WTC11 (cell line): ENCODE measurements at regions not wholly inside any gene's neighbourhood (a gene's known extent, or its start where the extent isn't known, plus 50 kb on each side); places are given as distances from the start of the nearest gene placed in this dataset.

ENCODE experiments used
- ATAC-seq: fragments of 200-7000 bp; cut with Tn5 transposase; 2 replicates; pipeline ENCODE4 v1.10.0; 2021; ENCODE audit warnings: mild to moderate bottlenecking, moderate library complexity
- CTCF ChIA-PET: fragments of 300-600 bp; sonication (Branson Sonifier 250); formaldehyde crosslinking; loops from one replicate; lab custom pipeline; 2021; ENCODE audit warnings: antibody characterized with exemption; lab: Charles Lee
- POLR2A ChIA-PET: fragments of 350-600 bp; sonication (Branson Sonifier 250); formaldehyde crosslinking; loops from one replicate; lab custom pipeline; 2021; ENCODE audit warnings: antibody characterized with exemption; lab: Charles Lee
- DNase-seq: peaks from one replicate; pipeline ENCODE4 v3.0.0; 2021; ENCODE audit warnings: low spot score
- H3K27ac Mint-ChIP-seq: 2 replicates; pipeline ENCODE4 v1.8.0; 2021; ENCODE audit warnings: mixed read lengths
- H3K27me3 Mint-ChIP-seq: 2 replicates; pipeline ENCODE4 v1.8.0; 2021; ENCODE audit warnings: low read depth, mild to moderate bottlenecking, moderate library complexity, mixed read lengths
- H3K36me3 Mint-ChIP-seq: 2 replicates; pipeline ENCODE4 v1.8.0; 2021; ENCODE audit warnings: mixed read lengths
- H3K4me1 Mint-ChIP-seq: 2 replicates; pipeline ENCODE4 v1.8.0; 2022; ENCODE audit warnings: mixed read lengths
- H3K4me3 Mint-ChIP-seq: 2 replicates; pipeline ENCODE4 v1.8.0; 2021; ENCODE audit warnings: mild to moderate bottlenecking, moderate library complexity, mixed read lengths
- H3K9me3 Mint-ChIP-seq: 2 replicates; pipeline ENCODE4 v1.8.0; 2021; ENCODE audit warnings: mixed read lengths
- AR ChIP-seq: fragments of 250-450 bp; sonication (Bioruptor Pico); IDR thresholded peaks from 2 replicates; pipeline ENCODE4 v1.9.0; 2021; ENCODE audit warnings: mild to moderate bottlenecking
- ATF2 ChIP-seq: sonication (generic); formaldehyde crosslinking; IDR thresholded peaks from 2 replicates; pipeline ENCODE4 v1.8.1; 2022; ENCODE audit warnings: low read depth, missing genetic modification reagents, borderline replicate concordance
- CBFB ChIP-seq: sonication (generic); formaldehyde crosslinking; IDR thresholded peaks from 2 replicates; pipeline ENCODE4 v1.8.1; 2022; ENCODE audit warnings: mild to moderate bottlenecking, low read depth, missing genetic modification reagents
- CDX4 ChIP-seq: fragments of 250-450 bp; sonication (Bioruptor Pico); IDR thresholded peaks from 2 replicates; pipeline ENCODE4 v1.9.0; 2021; ENCODE audit warnings: moderate library complexity, mild to moderate bottlenecking, inconsistent platforms, borderline replicate concordance
- E2F5 ChIP-seq: sonication (generic); formaldehyde crosslinking; IDR thresholded peaks from 2 replicates; pipeline ENCODE4 v1.8.1; 2022; ENCODE audit warnings: mild to moderate bottlenecking, moderate library complexity, missing genetic modification reagents
- EMX1 ChIP-seq: fragments of 250-450 bp; sonication (Bioruptor Pico); IDR thresholded peaks from 2 replicates; pipeline ENCODE4 v1.8.0; 2021; ENCODE audit warnings: mild to moderate bottlenecking
- FOXK1 ChIP-seq: sonication (generic); formaldehyde crosslinking; IDR thresholded peaks from 2 replicates; pipeline ENCODE4 v1.8.0; 2022; ENCODE audit warnings: mild to moderate bottlenecking, moderate library complexity, missing genetic modification reagents
- HMGA2 ChIP-seq: fragments of 250-450 bp; sonication (Bioruptor Pico); IDR thresholded peaks from 2 replicates; pipeline ENCODE4 v1.4.0; 2021; ENCODE audit warnings: mild to moderate bottlenecking, moderate library complexity
- MLX ChIP-seq: sonication (generic); formaldehyde crosslinking; IDR thresholded peaks from 2 replicates; pipeline ENCODE4 v1.8.1; 2023; ENCODE audit warnings: mild to moderate bottlenecking, missing genetic modification reagents, moderate library complexity
- MYBL2 ChIP-seq: sonication (generic); formaldehyde crosslinking; IDR thresholded peaks from 2 replicates; pipeline ENCODE4 v1.8.1; 2023; ENCODE audit warnings: mild to moderate bottlenecking, moderate library complexity, missing genetic modification reagents
- NFATC4 ChIP-seq: fragments of 250-450 bp; sonication (Bioruptor Pico); IDR thresholded peaks from 2 replicates; pipeline ENCODE4 v1.9.0; 2021; ENCODE audit warnings: mild to moderate bottlenecking
- NR3C1 ChIP-seq: sonication (generic); formaldehyde crosslinking; conservative IDR thresholded peaks from 2 replicates; pipeline ENCODE4 v1.8.1; 2023; ENCODE audit warnings: low read depth, mild to moderate bottlenecking, missing genetic modification reagents
- OVOL2 ChIP-seq: fragments of 250-450 bp; sonication (Bioruptor Pico); IDR thresholded peaks from 2 replicates; pipeline ENCODE4 v1.9.0; 2021; ENCODE audit warnings: mild to moderate bottlenecking, borderline replicate concordance
- PRDM15 ChIP-seq: sonication (generic); formaldehyde crosslinking; IDR thresholded peaks from 2 replicates; pipeline ENCODE4 v1.8.0; 2022; ENCODE audit warnings: missing genetic modification reagents
- SMAD3 ChIP-seq: sonication (generic); formaldehyde crosslinking; IDR thresholded peaks from 2 replicates; pipeline ENCODE4 v1.8.0; 2022; ENCODE audit warnings: missing genetic modification reagents, mild to moderate bottlenecking, borderline replicate concordance
- TCF7 ChIP-seq: sonication (generic); formaldehyde crosslinking; IDR thresholded peaks from 2 replicates; pipeline ENCODE4 v1.8.0; 2022; ENCODE audit warnings: mild to moderate bottlenecking, low read depth, missing genetic modification reagents, moderate library complexity
- TEAD1 ChIP-seq: sonication (generic); formaldehyde crosslinking; IDR thresholded peaks from 2 replicates; pipeline ENCODE4 v1.8.0; 2022; ENCODE audit warnings: mild to moderate bottlenecking, missing genetic modification reagents
- TEAD4 ChIP-seq: sonication (generic); formaldehyde crosslinking; IDR thresholded peaks from 2 replicates; pipeline ENCODE4 v1.8.0; 2022; ENCODE audit warnings: mild to moderate bottlenecking, missing genetic modification reagents
- ZBTB21 ChIP-seq: sonication (generic); formaldehyde crosslinking; IDR thresholded peaks from 2 replicates; pipeline ENCODE4 v1.8.1; 2023; ENCODE audit warnings: mild to moderate bottlenecking, missing genetic modification reagents, borderline replicate concordance
- ZBTB43 ChIP-seq: sonication (generic); formaldehyde crosslinking; IDR thresholded peaks from 2 replicates; pipeline ENCODE4 v1.8.1; 2023; ENCODE audit warnings: mild to moderate bottlenecking, missing genetic modification reagents
- ZNF317 ChIP-seq: sonication (generic); formaldehyde crosslinking; IDR thresholded peaks from 2 replicates; pipeline ENCODE4 v1.8.1; 2023; ENCODE audit warnings: low read depth, mild to moderate bottlenecking, moderate library complexity, missing genetic modification reagents, borderline replicate concordance
- ZNF396 ChIP-seq: fragments of 250-450 bp; sonication (Bioruptor Pico); IDR thresholded peaks from 2 replicates; pipeline ENCODE4 v1.8.0; 2021; ENCODE audit warnings: mild to moderate bottlenecking, moderate library complexity, borderline replicate concordance

- TF ChIP-seq TCF7 (CRISPR knock-in tag) (no peak), HMGA2 (CRISPR knock-in tag) (no peak), ZNF396 (CRISPR knock-in tag) (no peak), MLX (no peak), PRDM15 (no peak), ZNF317 (CRISPR knock-in tag) (no peak), ZBTB21 (no peak), ZBTB43 (CRISPR knock-in tag) (no peak), TEAD1 (CRISPR knock-in tag) (no peak), E2F5 (CRISPR knock-in tag) (no peak), AR (no peak), CBFB (CRISPR knock-in tag) (no peak), SMAD3 (CRISPR knock-in tag) (no peak)
- TF ChIP-seq, all 79 proteins: peak for 0
- H3K27ac Mint-ChIP-seq = no peak overlapping the region
- peaks cover 16% of the 10 kb centered on the region for H3K4me1 Mint-ChIP-seq
- DNase-seq (no peak), ATAC-seq (no peak)
- H3K9me3 Mint-ChIP-seq = no peaks in the 10 kb centered on the region
- no peaks in the 10 kb centered on the region for H3K36me3 Mint-ChIP-seq
- H3K4me3 Mint-ChIP-seq = no peak overlapping the region
- H3K27me3 Mint-ChIP-seq = no peaks in the 10 kb centered on the region
- ChIA-PET CTCF (no interaction called here), POLR2A (no interaction called here)
Observed at GRCh38 chr5:56410696-56411095, 177.6 kb upstream of the ANKRD55 start.

- no peaks in the 10 kb centered on the region for H3K36me3 Mint-ChIP-seq
- DNase-seq (no peak), ATAC-seq (no peak)
- no peak for TF ChIP-seq NFATC4 (CRISPR knock-in tag)
- TF ChIP-seq FOXK1 (CRISPR knock-in tag) = no peak
- TF ChIP-seq MYBL2 (CRISPR knock-in tag) = no peak
- no peak for TF ChIP-seq ATF2 (CRISPR knock-in tag)
- TF ChIP-seq TEAD4 (CRISPR knock-in tag) = no peak
- TF ChIP-seq OVOL2 (CRISPR knock-in tag) = no peak
- TF ChIP-seq EMX1 (CRISPR knock-in tag) = no peak
- no peak for TF ChIP-seq NR3C1 (CRISPR knock-in tag)
- TF ChIP-seq CDX4 (CRISPR knock-in tag) = no peak
- no peak overlapping the region for H3K4me3 Mint-ChIP-seq
- no peaks in the 10 kb centered on the region for H3K27me3 Mint-ChIP-seq
- peaks cover 19% of the 10 kb centered on the region for H3K4me1 Mint-ChIP-seq
- POLR2A ChIA-PET = no interaction called here
- no peak overlapping the region for H3K27ac Mint-ChIP-seq
- H3K9me3 Mint-ChIP-seq = no peaks in the 10 kb centered on the region
- CTCF ChIA-PET = no interaction called here
Observed at GRCh38 chr5:56409331-56410190, 176.4 kb upstream of the ANKRD55 start.
